Upper lobe of left lung (tissue), 6 donors: ENCODE measurements at regions not wholly inside any gene's neighbourhood (a gene's known extent, or its start where the extent isn't known, plus 50 kb on each side); places are given as distances from the start of the nearest gene placed in this dataset.

Experiments used
- ATAC-seq, 2 donors: fragments of 200-7000 bp; cut with Tn5 transposase; one replicate each; pipeline ENCODE4 v1.9.1; 2022; ENCODE audit warnings: mild to moderate bottlenecking in 2 of 2, moderate library complexity in 2 of 2; ENCODE audit not compliant: low FRiP score in 2 of 2
- DNase-seq, 2 donors: peaks; one replicate each; pipeline ENCODE4 v3.0.0-alpha.2; 2019 to 2020
- H3K27ac ChIP-seq, 4 donors: fragments of 200-600 bp; sonication (generic); one replicate each; pipeline ENCODE4 v1.5.1; 2016 to 2019
- H3K27me3 ChIP-seq, 4 donors: fragments of 200-600 bp; sonication (generic); one replicate each; pipeline ENCODE4 v1.5.1; 2017 to 2019
- H3K36me3 ChIP-seq, 4 donors: fragments of 200-600 bp; sonication (generic); one replicate each; pipeline ENCODE4 v1.5.1; 2016 to 2019
- H3K4me1 ChIP-seq, 4 donors: fragments of 200-600 bp; sonication (generic); one replicate each; pipeline ENCODE4 v1.5.1; 2018 to 2019
- H3K4me3 ChIP-seq, 4 donors: fragments of 200-600 bp; sonication (generic); one replicate each; pipeline ENCODE4 v1.5.1; 2017 to 2019; ENCODE audit warnings: mild to moderate bottlenecking in 2 of 4, moderate library complexity in 1 of 4
- H3K9me3 ChIP-seq, 4 donors: fragments of 200-600 bp; sonication (generic); one replicate each; pipeline ENCODE4 v1.5.1; 2018 to 2019
- EP300 ChIP-seq, 4 donors: sonication (generic); formaldehyde crosslinking; IDR thresholded peaks; one replicate each; pipeline ENCODE4 v1.5.1; 2017; ENCODE audit warnings: antibody characterized with exemption in 4 of 4, control low read depth in 2 of 4
- POLR2A ChIP-seq, 4 donors: fragments of 450-650 bp; IDR thresholded peaks; one replicate each; pipeline ENCODE4 v1.5.1; 2016 to 2017; ENCODE audit warnings: antibody characterized with exemption in 4 of 4, mild to moderate bottlenecking in 2 of 4
- POLR2AphosphoS5 ChIP-seq, 2 donors: sonication (generic); formaldehyde crosslinking; IDR thresholded peaks; one replicate each; pipeline ENCODE4 v1.5.1; 2017; ENCODE audit warnings: antibody characterized with exemption in 2 of 2
- WGBS, 2 donors: methylation state at CpG; one replicate each; pipeline ENCODE4 v1.1.5; 2017 to 2018; 5-methylcytosine and 5-hydroxymethylcytosine counted together
- TF ChIP-seq, protein P1 (sequence below), 6 experiments: fragments of 450-650 bp in 4 of 6; fragments of 200-600 bp in 2 of 6; sonication (generic) in 2 of 6; IDR thresholded peaks; one replicate each; pipeline ENCODE4 v1.5.1; 2016 to 2019; ENCODE audit warnings: antibody characterized with exemption in 6 of 6
- donor health status: DM: no; HTN: no; CAD: no; lungs with moderate emphysema.
- donor health status: DM: no; HTN: yes; CAD: no; lungs with severe emphysema.

DNA sequence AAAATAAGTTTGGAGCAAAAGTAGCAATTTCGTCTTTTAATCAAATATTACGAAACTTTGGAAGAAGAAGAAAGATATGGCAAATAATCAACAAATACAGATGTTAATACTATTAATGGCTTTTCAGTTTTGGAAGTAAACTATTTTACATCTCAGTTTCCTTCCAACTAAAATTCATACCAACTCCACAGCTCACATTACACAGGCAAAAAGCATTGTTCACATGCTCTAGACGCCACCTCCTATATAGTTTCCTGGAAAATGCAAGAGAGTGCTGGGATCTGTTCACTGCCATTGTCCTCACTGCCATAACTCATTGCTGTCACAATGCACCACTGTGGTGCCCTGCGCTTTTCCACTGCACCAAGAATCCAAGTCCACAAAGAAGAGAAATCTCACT, 149.0 kb upstream of the FTMT start:
- H3K36me3 ChIP-seq = no peaks in the 10 kb centered on the region
- 51 to 63% methylated on average over 4 of the region's 4 CpGs for WGBS, 2 donors
- no peak overlapping the region for H3K27ac ChIP-seq
- no peaks in the 10 kb centered on the region for H3K9me3 ChIP-seq
- DNase-seq = no peak
- TF ChIP-seq POLR2AphosphoS5 (IDR thresholded peaks at IDR 0.05) (no peak), POLR2A (IDR thresholded peaks at IDR 0.05) (no peak), EP300 (IDR thresholded peaks at IDR 0.05) (no peak)
- TF ChIP-seq, protein P1, sequence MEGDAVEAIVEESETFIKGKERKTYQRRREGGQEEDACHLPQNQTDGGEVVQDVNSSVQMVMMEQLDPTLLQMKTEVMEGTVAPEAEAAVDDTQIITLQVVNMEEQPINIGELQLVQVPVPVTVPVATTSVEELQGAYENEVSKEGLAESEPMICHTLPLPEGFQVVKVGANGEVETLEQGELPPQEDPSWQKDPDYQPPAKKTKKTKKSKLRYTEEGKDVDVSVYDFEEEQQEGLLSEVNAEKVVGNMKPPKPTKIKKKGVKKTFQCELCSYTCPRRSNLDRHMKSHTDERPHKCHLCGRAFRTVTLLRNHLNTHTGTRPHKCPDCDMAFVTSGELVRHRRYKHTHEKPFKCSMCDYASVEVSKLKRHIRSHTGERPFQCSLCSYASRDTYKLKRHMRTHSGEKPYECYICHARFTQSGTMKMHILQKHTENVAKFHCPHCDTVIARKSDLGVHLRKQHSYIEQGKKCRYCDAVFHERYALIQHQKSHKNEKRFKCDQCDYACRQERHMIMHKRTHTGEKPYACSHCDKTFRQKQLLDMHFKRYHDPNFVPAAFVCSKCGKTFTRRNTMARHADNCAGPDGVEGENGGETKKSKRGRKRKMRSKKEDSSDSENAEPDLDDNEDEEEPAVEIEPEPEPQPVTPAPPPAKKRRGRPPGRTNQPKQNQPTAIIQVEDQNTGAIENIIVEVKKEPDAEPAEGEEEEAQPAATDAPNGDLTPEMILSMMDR (IDR thresholded peaks at IDR 0.05) = no peak
- ATAC-seq = no peak
- no peaks in the 10 kb centered on the region for H3K4me1 ChIP-seq
- no peaks in the 10 kb centered on the region for H3K27me3 ChIP-seq
- no peak overlapping the region for H3K4me3 ChIP-seq

DNA sequence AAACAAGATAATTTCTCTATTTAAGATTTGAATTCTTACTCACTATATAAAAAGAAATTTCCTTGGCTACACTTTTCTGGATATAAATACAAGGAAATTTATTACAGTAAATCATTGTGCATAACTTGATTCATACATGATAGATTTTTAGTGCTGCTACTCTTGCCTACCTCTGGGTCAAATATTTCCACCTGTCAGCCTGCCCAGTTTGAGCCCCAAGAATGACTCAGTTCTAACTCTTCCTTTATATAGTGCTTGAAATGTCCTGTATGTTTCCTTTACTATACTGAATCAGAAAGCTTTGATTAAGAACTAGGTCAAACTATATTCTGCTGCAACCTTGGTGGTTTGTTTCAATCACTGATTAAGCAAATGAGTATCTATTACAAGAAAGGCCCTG, 147.4 kb upstream of the FTMT start:
- TF ChIP-seq POLR2AphosphoS5 (IDR thresholded peaks at IDR 0.05) = no peak
- TF ChIP-seq, protein P1 (IDR thresholded peaks at IDR 0.05) = no peak
- TF ChIP-seq POLR2A (IDR thresholded peaks at IDR 0.05) = no peak
- no peak for TF ChIP-seq EP300 (IDR thresholded peaks at IDR 0.05)
- no peaks in the 10 kb centered on the region for H3K36me3 ChIP-seq
- DNase-seq (no peak), ATAC-seq (no peak)
- no peaks in the 10 kb centered on the region for H3K27me3 ChIP-seq
- no peaks in the 10 kb centered on the region for H3K4me1 ChIP-seq
- H3K9me3 ChIP-seq = no peaks in the 10 kb centered on the region
- H3K4me3 ChIP-seq = no peak overlapping the region
- no peak overlapping the region for H3K27ac ChIP-seq

- TF ChIP-seq EP300 (IDR thresholded peaks at IDR 0.05) = no peak
- TF ChIP-seq, protein P1 (IDR thresholded peaks at IDR 0.05) = no peak
- no peak for TF ChIP-seq POLR2AphosphoS5 (IDR thresholded peaks at IDR 0.05)
- TF ChIP-seq POLR2A (IDR thresholded peaks at IDR 0.05) = no peak
- H3K4me1 ChIP-seq = no peaks in the 10 kb centered on the region
- H3K4me3 ChIP-seq = no peak overlapping the region
- no peaks in the 10 kb centered on the region for H3K27me3 ChIP-seq
- no peak overlapping the region for H3K27ac ChIP-seq
- ATAC-seq (no peak), DNase-seq (no peak)
- 57% methylated on average over 2 of the region's 2 CpGs for WGBS, 2 donors
- H3K9me3 ChIP-seq = no peaks in the 10 kb centered on the region
- H3K36me3 ChIP-seq = no peaks in the 10 kb centered on the region
Measured at GRCh38 chr5:121706686-121707085, 145.0 kb upstream of the FTMT start.

GRCh38 chr5:121707178-121707577, 144.5 kb upstream of the FTMT start:
- Histone ChIP-seq H3K27me3 (no peaks in the 10 kb centered on the region), H3K4me3 (no peak overlapping the region), H3K36me3 (no peaks in the 10 kb centered on the region), H3K27ac (no peak overlapping the region), H3K4me1 (no peaks in the 10 kb centered on the region), H3K9me3 (no peaks in the 10 kb centered on the region)
- 75 to 84% methylated on average over 1 of the region's 1 CpG for whole genome bisulfite sequencing, 2 donors
- ATAC-seq (no peak), DNase-seq (no peak)
- TF ChIP-seq POLR2AphosphoS5 (IDR thresholded peaks at IDR 0.05) = no peak
- TF ChIP-seq EP300 (IDR thresholded peaks at IDR 0.05) = no peak
- TF ChIP-seq, protein P1 (IDR thresholded peaks at IDR 0.05) = no peak
- TF ChIP-seq POLR2A (IDR thresholded peaks at IDR 0.05) = no peak

GRCh38 chr5:121711416-121711815, 140.3 kb upstream of the FTMT start:
- Histone ChIP-seq H3K4me3 (no peak overlapping the region), H3K27me3 (no peaks in the 10 kb centered on the region), H3K27ac (no peak overlapping the region), H3K36me3 (no peaks in the 10 kb centered on the region), H3K4me1 (no peaks in the 10 kb centered on the region), H3K9me3 (no peaks in the 10 kb centered on the region)
- TF ChIP-seq EP300 (IDR thresholded peaks at IDR 0.05) (no peak), POLR2AphosphoS5 (IDR thresholded peaks at IDR 0.05) (no peak), POLR2A (IDR thresholded peaks at IDR 0.05) (no peak)
- TF ChIP-seq, protein P1 (IDR thresholded peaks at IDR 0.05) = no peak
- no peak for DNase-seq
- no peak for ATAC-seq
